ENCODE measurements at regions not wholly inside any gene's neighbourhood (a gene's known extent, or its start where the extent isn't known, plus 50 kb on each side); places are given as distances from the start of the nearest gene placed in this dataset.

- no peak overlapping the region for H2AFZ ChIP-seq
- H3K4me1 Mint-ChIP-seq, result peaks cover 17% of the 10 kb centered on the region
- H3K27me3 Mint-ChIP-seq (ENCODE audit: insufficient read depth, low read depth, poor library complexity), result peaks cover 2% of the 10 kb centered on the region
- H3K4me3 Mint-ChIP-seq, result no peak overlapping the region
- H3K9me2 ChIP-seq (ENCODE audit: insufficient read depth), result peaks cover 15% of the 10 kb centered on the region; the same call in 1 of the 2 replicates
- H3K27ac Mint-ChIP-seq, result no peak overlapping the region
- H3K4me2 ChIP-seq, result no peak overlapping the region
- no peaks in the 10 kb centered on the region for H3K79me2 ChIP-seq (replicated peaks; ENCODE audit: insufficient read depth)
- H3K27ac ChIP-seq (ENCODE audit: low read depth), result no peak overlapping the region
- DNase-seq (ENCODE audit: low spot score), result no peak
- no peaks in the 10 kb centered on the region for H3K36me3 ChIP-seq (ENCODE audit: insufficient read depth)
- ATAC-seq, result no peak
- H4K20me1 ChIP-seq (replicated peaks; ENCODE audit: insufficient read depth), result no peaks in the 10 kb centered on the region
- no peaks in the 10 kb centered on the region for H3F3A ChIP-seq (replicated peaks; ENCODE audit: low read depth)
- H3K4me1 ChIP-seq (ENCODE audit: insufficient read depth), result peaks cover 18% of the 10 kb centered on the region; the same call in 1 of the 2 replicates
- no peaks in the 10 kb centered on the region for H3K36me3 Mint-ChIP-seq (ENCODE audit: low read depth)
- H3K9me3 Mint-ChIP-seq, result no peaks in the 10 kb centered on the region
- TF ChIP-seq CREB1 (CRISPR knock-in tag; IDR thresholded peaks at IDR 0.05; ENCODE audit: low read depth) (no peak), NANOG (IDR thresholded peaks at IDR 0.05; ENCODE audit: borderline replicate concordance) (no peak), EZH2 (IDR thresholded peaks at IDR 0.05; ENCODE audit: low read depth, unreplicated experiment) (no peak), STAT1 (IDR thresholded peaks at IDR 0.05; ENCODE audit: unreplicated experiment) (no peak), ZNF114 (CRISPR knock-in tag; IDR thresholded peaks at IDR 0.05) (no peak), REST (IDR thresholded peaks at IDR 0.05; ENCODE audit: unreplicated experiment) (no peak), EZH2phosphoT487 (IDR thresholded peaks at IDR 0.05; ENCODE audit: unreplicated experiment) (no peak), JUNB (IDR thresholded peaks at IDR 0.05; ENCODE audit: unreplicated experiment) (no peak), POLR2AphosphoS5 (IDR thresholded peaks at IDR 0.05; ENCODE audit: low read depth) (no peak), ZNF331 (CRISPR knock-in tag; IDR thresholded peaks at IDR 0.05; ENCODE audit: low read depth) (no peak)
- TF ChIP-seq, protein P1, sequence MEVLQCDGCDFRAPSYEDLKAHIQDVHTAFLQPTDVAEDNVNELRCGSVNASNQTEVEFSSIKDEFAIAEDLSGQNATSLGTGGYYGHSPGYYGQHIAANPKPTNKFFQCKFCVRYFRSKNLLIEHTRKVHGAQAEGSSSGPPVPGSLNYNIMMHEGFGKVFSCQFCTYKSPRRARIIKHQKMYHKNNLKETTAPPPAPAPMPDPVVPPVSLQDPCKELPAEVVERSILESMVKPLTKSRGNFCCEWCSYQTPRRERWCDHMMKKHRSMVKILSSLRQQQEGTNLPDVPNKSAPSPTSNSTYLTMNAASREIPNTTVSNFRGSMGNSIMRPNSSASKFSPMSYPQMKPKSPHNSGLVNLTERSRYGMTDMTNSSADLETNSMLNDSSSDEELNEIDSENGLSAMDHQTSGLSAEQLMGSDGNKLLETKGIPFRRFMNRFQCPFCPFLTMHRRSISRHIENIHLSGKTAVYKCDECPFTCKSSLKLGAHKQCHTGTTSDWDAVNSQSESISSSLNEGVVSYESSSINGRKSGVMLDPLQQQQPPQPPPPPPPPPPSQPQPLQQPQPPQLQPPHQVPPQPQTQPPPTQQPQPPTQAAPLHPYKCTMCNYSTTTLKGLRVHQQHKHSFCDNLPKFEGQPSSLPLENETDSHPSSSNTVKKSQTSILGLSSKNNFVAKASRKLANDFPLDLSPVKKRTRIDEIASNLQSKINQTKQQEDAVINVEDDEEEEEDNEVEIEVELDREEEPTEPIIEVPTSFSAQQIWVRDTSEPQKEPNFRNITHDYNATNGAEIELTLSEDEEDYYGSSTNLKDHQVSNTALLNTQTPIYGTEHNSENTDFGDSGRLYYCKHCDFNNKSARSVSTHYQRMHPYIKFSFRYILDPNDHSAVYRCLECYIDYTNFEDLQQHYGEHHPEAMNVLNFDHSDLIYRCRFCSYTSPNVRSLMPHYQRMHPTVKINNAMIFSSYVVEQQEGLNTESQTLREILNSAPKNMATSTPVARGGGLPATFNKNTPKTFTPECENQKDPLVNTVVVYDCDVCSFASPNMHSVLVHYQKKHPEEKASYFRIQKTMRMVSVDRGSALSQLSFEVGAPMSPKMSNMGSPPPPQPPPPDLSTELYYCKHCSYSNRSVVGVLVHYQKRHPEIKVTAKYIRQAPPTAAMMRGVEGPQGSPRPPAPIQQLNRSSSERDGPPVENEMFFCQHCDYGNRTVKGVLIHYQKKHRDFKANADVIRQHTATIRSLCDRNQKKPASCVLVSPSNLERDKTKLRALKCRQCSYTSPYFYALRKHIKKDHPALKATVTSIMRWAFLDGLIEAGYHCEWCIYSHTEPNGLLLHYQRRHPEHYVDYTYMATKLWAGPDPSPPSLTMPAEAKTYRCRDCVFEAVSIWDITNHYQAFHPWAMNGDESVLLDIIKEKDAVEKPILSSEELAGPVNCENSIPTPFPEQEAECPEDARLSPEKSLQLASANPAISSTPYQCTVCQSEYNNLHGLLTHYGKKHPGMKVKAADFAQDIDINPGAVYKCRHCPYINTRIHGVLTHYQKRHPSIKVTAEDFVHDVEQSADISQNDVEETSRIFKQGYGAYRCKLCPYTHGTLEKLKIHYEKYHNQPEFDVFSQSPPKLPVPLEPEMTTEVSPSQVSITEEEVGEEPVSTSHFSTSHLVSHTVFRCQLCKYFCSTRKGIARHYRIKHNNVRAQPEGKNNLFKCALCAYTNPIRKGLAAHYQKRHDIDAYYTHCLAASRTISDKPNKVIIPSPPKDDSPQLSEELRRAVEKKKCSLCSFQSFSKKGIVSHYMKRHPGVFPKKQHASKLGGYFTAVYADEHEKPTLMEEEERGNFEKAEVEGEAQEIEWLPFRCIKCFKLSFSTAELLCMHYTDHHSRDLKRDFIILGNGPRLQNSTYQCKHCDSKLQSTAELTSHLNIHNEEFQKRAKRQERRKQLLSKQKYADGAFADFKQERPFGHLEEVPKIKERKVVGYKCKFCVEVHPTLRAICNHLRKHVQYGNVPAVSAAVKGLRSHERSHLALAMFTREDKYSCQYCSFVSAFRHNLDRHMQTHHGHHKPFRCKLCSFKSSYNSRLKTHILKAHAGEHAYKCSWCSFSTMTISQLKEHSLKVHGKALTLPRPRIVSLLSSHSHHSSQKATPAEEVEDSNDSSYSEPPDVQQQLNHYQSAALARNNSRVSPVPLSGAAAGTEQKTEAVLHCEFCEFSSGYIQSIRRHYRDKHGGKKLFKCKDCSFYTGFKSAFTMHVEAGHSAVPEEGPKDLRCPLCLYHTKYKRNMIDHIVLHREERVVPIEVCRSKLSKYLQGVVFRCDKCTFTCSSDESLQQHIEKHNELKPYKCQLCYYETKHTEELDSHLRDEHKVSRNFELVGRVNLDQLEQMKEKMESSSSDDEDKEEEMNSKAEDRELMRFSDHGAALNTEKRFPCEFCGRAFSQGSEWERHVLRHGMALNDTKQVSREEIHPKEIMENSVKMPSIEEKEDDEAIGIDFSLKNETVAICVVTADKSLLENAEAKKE (CRISPR knock-in tag; IDR thresholded peaks at IDR 0.05), result no peak
- TF ChIP-seq, protein P2, sequence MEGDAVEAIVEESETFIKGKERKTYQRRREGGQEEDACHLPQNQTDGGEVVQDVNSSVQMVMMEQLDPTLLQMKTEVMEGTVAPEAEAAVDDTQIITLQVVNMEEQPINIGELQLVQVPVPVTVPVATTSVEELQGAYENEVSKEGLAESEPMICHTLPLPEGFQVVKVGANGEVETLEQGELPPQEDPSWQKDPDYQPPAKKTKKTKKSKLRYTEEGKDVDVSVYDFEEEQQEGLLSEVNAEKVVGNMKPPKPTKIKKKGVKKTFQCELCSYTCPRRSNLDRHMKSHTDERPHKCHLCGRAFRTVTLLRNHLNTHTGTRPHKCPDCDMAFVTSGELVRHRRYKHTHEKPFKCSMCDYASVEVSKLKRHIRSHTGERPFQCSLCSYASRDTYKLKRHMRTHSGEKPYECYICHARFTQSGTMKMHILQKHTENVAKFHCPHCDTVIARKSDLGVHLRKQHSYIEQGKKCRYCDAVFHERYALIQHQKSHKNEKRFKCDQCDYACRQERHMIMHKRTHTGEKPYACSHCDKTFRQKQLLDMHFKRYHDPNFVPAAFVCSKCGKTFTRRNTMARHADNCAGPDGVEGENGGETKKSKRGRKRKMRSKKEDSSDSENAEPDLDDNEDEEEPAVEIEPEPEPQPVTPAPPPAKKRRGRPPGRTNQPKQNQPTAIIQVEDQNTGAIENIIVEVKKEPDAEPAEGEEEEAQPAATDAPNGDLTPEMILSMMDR (conservative IDR thresholded peaks at IDR 0.05; ENCODE audit: low read depth in 2 of 2), result no peak
- H3K4me3 ChIP-seq, result no peak overlapping the region
- H3K27me3 ChIP-seq (ENCODE audit: insufficient read depth), result peaks cover 12% of the 10 kb centered on the region
Measured at GRCh38 chr2:147097747-147098146, 747.1 kb upstream of the ACVR2A start.

All from GM23338 (cell line).